Nephron (organoid): ENCODE measurements at regions not wholly inside any gene's neighbourhood (a gene's known extent, or its start where the extent isn't known, plus 50 kb on each side); places are given as distances from the start of the nearest gene placed in this dataset.

ENCODE experiments used
- H3K27ac Mint-ChIP-seq, 3 experiments: 2 replicates each; pipeline ENCODE4 v1.8.0; 2020; ENCODE audit warnings: mixed read lengths in 3 of 3, mild to moderate bottlenecking in 2 of 3, moderate library complexity in 1 of 3
- H3K27me3 Mint-ChIP-seq: 2 replicates; pipeline ENCODE4 v1.8.0; 2021; ENCODE audit warnings: low read depth, mild to moderate bottlenecking, moderate library complexity, mixed read lengths
- H3K36me3 Mint-ChIP-seq: 2 replicates; pipeline ENCODE4 v1.8.0; 2020; ENCODE audit warnings: low read depth, mixed read lengths
- H3K4me1 Mint-ChIP-seq: 2 replicates; pipeline ENCODE4 v1.8.0; 2020; ENCODE audit warnings: mixed read lengths
- H3K4me3 Mint-ChIP-seq, 3 experiments: 2 replicates each; pipeline ENCODE4 v1.8.0; 2020; ENCODE audit warnings: mild to moderate bottlenecking in 3 of 3, mixed read lengths in 3 of 3, moderate library complexity in 2 of 3
- H3K9me3 Mint-ChIP-seq: 2 replicates; pipeline ENCODE4 v1.8.0; 2020; ENCODE audit warnings: mixed read lengths
- TF ChIP-seq, protein P1 (sequence below), 3 experiments: fragments of 200-600 bp; sonication (generic); IDR thresholded peaks; one replicate each; pipeline ENCODE4 v1.5.0; 2021; ENCODE audit warnings: antibody characterized with exemption in 3 of 3; ENCODE audit not compliant: unreplicated experiment in 3 of 3

DNA sequence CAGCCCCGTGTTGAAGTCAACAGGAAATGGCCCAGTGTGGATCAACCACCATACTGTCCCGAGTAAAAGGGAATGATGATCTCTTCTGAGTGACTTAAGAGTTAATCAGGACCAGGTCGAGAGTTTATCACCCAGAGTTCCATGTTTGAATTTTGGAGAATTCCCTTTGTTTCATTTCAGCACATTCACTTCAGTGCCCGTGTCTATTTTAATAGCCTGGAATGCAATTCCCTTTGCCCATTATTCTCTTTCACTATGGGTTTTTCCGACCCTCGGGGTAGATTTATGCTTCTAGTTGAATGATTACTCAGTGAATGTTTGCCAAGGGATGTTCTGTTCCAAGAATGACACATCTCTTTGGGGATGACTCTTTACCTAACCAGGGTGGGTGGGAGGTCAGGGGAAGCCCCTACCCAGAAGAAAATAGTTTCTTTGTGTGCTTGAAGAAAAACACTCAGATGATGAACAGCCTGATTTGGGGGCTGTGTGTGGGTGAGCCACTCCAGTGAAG, 594.9 kb downstream of the INHBA start:
- H3K27ac Mint-ChIP-seq: peak overlapping the region in 2 of 3 experiments; percentile 20 to 66
- no peaks in the 10 kb centered on the region for H3K36me3 Mint-ChIP-seq
- peaks cover 18% of the 10 kb centered on the region for H3K4me1 Mint-ChIP-seq
- no peaks in the 10 kb centered on the region for H3K27me3 Mint-ChIP-seq
- TF ChIP-seq, protein P1, sequence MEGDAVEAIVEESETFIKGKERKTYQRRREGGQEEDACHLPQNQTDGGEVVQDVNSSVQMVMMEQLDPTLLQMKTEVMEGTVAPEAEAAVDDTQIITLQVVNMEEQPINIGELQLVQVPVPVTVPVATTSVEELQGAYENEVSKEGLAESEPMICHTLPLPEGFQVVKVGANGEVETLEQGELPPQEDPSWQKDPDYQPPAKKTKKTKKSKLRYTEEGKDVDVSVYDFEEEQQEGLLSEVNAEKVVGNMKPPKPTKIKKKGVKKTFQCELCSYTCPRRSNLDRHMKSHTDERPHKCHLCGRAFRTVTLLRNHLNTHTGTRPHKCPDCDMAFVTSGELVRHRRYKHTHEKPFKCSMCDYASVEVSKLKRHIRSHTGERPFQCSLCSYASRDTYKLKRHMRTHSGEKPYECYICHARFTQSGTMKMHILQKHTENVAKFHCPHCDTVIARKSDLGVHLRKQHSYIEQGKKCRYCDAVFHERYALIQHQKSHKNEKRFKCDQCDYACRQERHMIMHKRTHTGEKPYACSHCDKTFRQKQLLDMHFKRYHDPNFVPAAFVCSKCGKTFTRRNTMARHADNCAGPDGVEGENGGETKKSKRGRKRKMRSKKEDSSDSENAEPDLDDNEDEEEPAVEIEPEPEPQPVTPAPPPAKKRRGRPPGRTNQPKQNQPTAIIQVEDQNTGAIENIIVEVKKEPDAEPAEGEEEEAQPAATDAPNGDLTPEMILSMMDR (IDR thresholded peaks at IDR 0.05; ENCODE audit: unreplicated experiment in 3 of 3): no peak
- H3K4me3 Mint-ChIP-seq: no peak overlapping the region
- H3K9me3 Mint-ChIP-seq: peaks cover 2% of the 10 kb centered on the region

GRCh38 chr7:41107330-41107937, 595.5 kb downstream of the INHBA start:
- H3K4me3 Mint-ChIP-seq: no peak overlapping the region
- peaks cover 2% of the 10 kb centered on the region for H3K9me3 Mint-ChIP-seq
- TF ChIP-seq, protein P1 (IDR thresholded peaks at IDR 0.05; ENCODE audit: unreplicated experiment in 3 of 3): no peak
- H3K36me3 Mint-ChIP-seq: no peaks in the 10 kb centered on the region
- peaks cover 18% of the 10 kb centered on the region for H3K4me1 Mint-ChIP-seq
- H3K27ac Mint-ChIP-seq: peak overlapping the region in 2 of 3 experiments; percentile 20 to 66
- H3K27me3 Mint-ChIP-seq: no peaks in the 10 kb centered on the region

DNA sequence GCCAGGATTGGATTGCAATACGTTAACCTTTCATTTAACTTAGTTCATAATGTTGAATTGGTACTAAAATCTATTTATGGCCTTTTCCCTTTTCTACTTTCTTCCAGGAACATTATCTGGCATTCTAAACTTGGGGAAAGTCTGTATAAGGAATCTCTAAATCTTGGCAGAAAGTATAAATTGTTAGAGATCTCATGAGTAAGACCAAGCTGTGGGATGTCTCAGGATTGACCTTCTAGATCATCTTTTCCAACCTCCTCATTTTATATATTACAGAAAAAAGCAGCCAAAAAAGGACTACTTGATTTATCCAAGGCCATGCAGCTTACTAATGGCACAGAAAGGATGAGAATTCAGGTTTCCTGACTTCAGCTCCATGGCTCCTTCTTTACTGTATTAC, 598.3 kb downstream of the INHBA start:
- Mint-ChIP-seq H3K9me3 (peaks cover 8% of the 10 kb centered on the region), H3K4me1 (peaks cover 23% of the 10 kb centered on the region), H3K4me3 (no peak overlapping the region), H3K27ac (peak overlapping the region; percentile 48 to 67 (median 49)), H3K36me3 (no peaks in the 10 kb centered on the region), H3K27me3 (no peaks in the 10 kb centered on the region)
- TF ChIP-seq, protein P1 (IDR thresholded peaks at IDR 0.05; ENCODE audit: unreplicated experiment in 3 of 3): no peak

- peaks cover 23% of the 10 kb centered on the region for H3K4me1 Mint-ChIP-seq
- no peak overlapping the region for H3K4me3 Mint-ChIP-seq
- no peaks in the 10 kb centered on the region for H3K36me3 Mint-ChIP-seq
- H3K9me3 Mint-ChIP-seq: peaks cover 8% of the 10 kb centered on the region
- TF ChIP-seq, protein P1 (IDR thresholded peaks at IDR 0.05; ENCODE audit: unreplicated experiment in 3 of 3): no peak
- peak overlapping the region in 1 of 3 experiments; percentile 49 for H3K27ac Mint-ChIP-seq
- H3K27me3 Mint-ChIP-seq: no peaks in the 10 kb centered on the region
Observed at GRCh38 chr7:41103331-41103730, 599.6 kb downstream of the INHBA start.

DNA sequence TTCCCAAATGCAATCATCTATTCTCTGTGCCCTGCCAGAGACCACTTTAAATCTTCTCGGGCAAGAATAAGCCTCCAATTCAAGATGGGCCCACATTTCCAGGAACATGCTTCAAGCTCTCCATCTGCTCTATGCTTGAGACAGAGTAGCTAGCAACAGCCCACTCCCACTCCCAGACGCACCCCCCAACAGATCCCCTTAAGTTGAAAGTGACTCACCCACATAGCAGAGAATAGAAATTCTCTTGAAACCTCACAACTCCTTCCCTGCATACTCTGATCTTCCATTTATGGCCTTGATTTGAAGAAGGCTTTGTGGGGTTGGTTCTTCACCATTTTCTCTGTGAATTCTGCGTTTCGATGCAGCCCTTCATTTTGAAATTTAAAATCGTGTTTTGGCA, 604.0 kb downstream of the INHBA start:
- TF ChIP-seq, protein P1 (IDR thresholded peaks at IDR 0.05; ENCODE audit: unreplicated experiment in 3 of 3): no peak
- no peak overlapping the region for H3K27ac Mint-ChIP-seq
- H3K36me3 Mint-ChIP-seq: no peaks in the 10 kb centered on the region
- peaks cover 5% of the 10 kb centered on the region for H3K4me1 Mint-ChIP-seq
- no peak overlapping the region for H3K4me3 Mint-ChIP-seq
- H3K9me3 Mint-ChIP-seq: peaks cover 8% of the 10 kb centered on the region
- no peaks in the 10 kb centered on the region for H3K27me3 Mint-ChIP-seq

DNA sequence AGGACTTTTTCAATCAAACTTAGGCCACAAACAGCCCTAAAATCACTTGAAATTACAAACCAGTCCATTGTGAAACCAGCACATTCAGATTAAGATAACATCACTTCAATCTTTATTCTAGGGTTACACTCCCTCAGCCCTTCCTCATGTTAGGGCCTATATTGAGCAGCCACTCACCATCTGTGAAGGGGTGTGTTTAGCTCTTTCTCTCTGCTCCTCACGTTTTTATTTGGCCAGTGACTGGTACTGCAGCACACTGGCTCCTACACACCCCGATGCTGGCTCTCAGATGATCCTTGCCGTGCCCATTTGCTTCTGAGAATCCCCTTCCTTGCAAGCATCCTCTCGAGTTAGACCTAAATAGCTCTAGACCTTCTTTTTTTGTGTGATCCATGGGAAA, 604.5 kb downstream of the INHBA start:
- peaks cover 5% of the 10 kb centered on the region for H3K4me1 Mint-ChIP-seq
- TF ChIP-seq, protein P1 (IDR thresholded peaks at IDR 0.05; ENCODE audit: unreplicated experiment in 3 of 3): no peak
- H3K27me3 Mint-ChIP-seq: no peaks in the 10 kb centered on the region
- H3K27ac Mint-ChIP-seq: no peak overlapping the region
- no peaks in the 10 kb centered on the region for H3K36me3 Mint-ChIP-seq
- H3K9me3 Mint-ChIP-seq: peaks cover 8% of the 10 kb centered on the region
- H3K4me3 Mint-ChIP-seq: no peak overlapping the region
